ENCODE measurements at regions not wholly inside any gene's neighbourhood (a gene's known extent, or its start where the extent isn't known, plus 50 kb on each side); places are given as distances from the start of the nearest gene placed in this dataset.
"Not testable (repeated sequence)": the region's sequence is repeated elsewhere in the genome, so short reads cannot be mapped to it uniquely, and the experiment has no call there.

- DNase-seq, result peak; percentile 21
Observed at GRCh38 chr2:149894760-149895159, 307.2 kb upstream of the MMADHC start.

GRCh38 chr2:149894226-149894625 is 306.7 kb upstream of the MMADHC start:
- no peak for DNase-seq

- DNase-seq, result no peak
Observed at GRCh38 chr2:149892563-149892962, 305.0 kb upstream of the MMADHC start.

- DNase-seq, result no peak
Observed at GRCh38 chr2:149885946-149886345, 298.4 kb upstream of the MMADHC start.

GRCh38 chr2:149885468-149885867 is 297.9 kb upstream of the MMADHC start:
- DNase-seq, result no peak

GRCh38 chr2:149884871-149885270 is 297.3 kb upstream of the MMADHC start:
- DNase-seq, result no peak

- no peak for DNase-seq
Observed at GRCh38 chr2:149877913-149878312, 290.3 kb upstream of the MMADHC start.

- no peak for DNase-seq
Observed at GRCh38 chr2:149877074-149877473, 289.5 kb upstream of the MMADHC start.

GRCh38 chr2:149873936-149874335 is 286.4 kb upstream of the MMADHC start:
- DNase-seq, result no peak

GRCh38 chr2:149872638-149873150 is 285.1 kb upstream of the MMADHC start:
- no peak for DNase-seq

GRCh38 chr2:149872041-149872440 is 284.5 kb upstream of the MMADHC start:
- no peak for DNase-seq

- no peak for DNase-seq
Observed at GRCh38 chr2:149871091-149871885, 283.7 kb upstream of the MMADHC start.

- no peak for DNase-seq
Observed at GRCh38 chr2:149863227-149863626, 275.7 kb upstream of the MMADHC start.

- DNase-seq, result no peak
Observed at GRCh38 chr2:149861034-149861433, 273.5 kb upstream of the MMADHC start.

GRCh38 chr2:149860276-149860921 is 272.8 kb upstream of the MMADHC start:
- peak; percentile 23 for DNase-seq

GRCh38 chr2:149858901-149859634 is 271.5 kb upstream of the MMADHC start:
- DNase-seq, result peak; percentile 7

GRCh38 chr2:149858216-149858615 is 270.6 kb upstream of the MMADHC start:
- no peak for DNase-seq

- DNase-seq, result no peak
Observed at GRCh38 chr2:149857344-149857743, 269.8 kb upstream of the MMADHC start.

- not testable (repeated sequence) for DNase-seq
Observed at GRCh38 chr2:149855859-149856258, 268.3 kb upstream of the MMADHC start.

GRCh38 chr2:149849591-149849990 is 262.0 kb upstream of the MMADHC start:
- no peak for DNase-seq

GRCh38 chr2:149849136-149849535 is 261.6 kb upstream of the MMADHC start:
- no peak for DNase-seq

GRCh38 chr2:149841396-149841795 is 253.8 kb upstream of the MMADHC start:
- no peak for DNase-seq

GRCh38 chr2:149832324-149832723 is 244.7 kb upstream of the MMADHC start:
- no peak for DNase-seq
